ENCODE measurements at regions not wholly inside any gene's neighbourhood (a gene's known extent, or its start where the extent isn't known, plus 50 kb on each side); places are given as distances from the start of the nearest gene placed in this dataset.

- TF ChIP-seq CTCF (IDR thresholded peaks at IDR 0.05; ENCODE audit: low read length) (no peak), EZH2 (optimal IDR thresholded peaks at IDR 0.05; ENCODE audit: low read depth, low read length) (no peak), EZH2phosphoT487 (IDR thresholded peaks at IDR 0.05; ENCODE audit: low read length) (no peak)
These were observed 52.3 kb upstream of the MSMB start for GRCh38 chr10:46098386-46098785.
